Astrocyte (in vitro differentiated cells and primary cell): ENCODE measurements at regions not wholly inside any gene's neighbourhood (a gene's known extent, or its start where the extent isn't known, plus 50 kb on each side); places are given as distances from the start of the nearest gene placed in this dataset.
A peak's percentile ranks its signal among the peaks of the same experiment; 100 is the strongest.

Experiments
- DNase-seq: peaks from one replicate; pipeline ENCODE4 v3.0.0-alpha.2; 2010; ENCODE audit warnings: low read depth
- FAIRE-seq: peaks from 2 replicates; lab custom pipeline; 2011; peaks lifted over from hg19 to GRCh38; lab: Jason Lieb, UNC
- H2AFZ ChIP-seq: 2 replicates; pipeline ENCODE4 v1.6.0; 2012; ENCODE audit warnings: low read depth, low read length, inconsistent platforms
- H3K27ac ChIP-seq: 2 replicates; pipeline ENCODE4 v1.5.1; 2011; ENCODE audit warnings: low read depth, low read length, inconsistent platforms
- H3K27me3 ChIP-seq: 2 replicates; pipeline ENCODE4 v1.6.0; 2011; ENCODE audit warnings: low read length, inconsistent platforms; ENCODE audit not compliant: insufficient read depth
- H3K36me3 ChIP-seq: 2 replicates; pipeline ENCODE4 v1.5.1; 2011; ENCODE audit warnings: low read length, inconsistent platforms; ENCODE audit not compliant: insufficient read depth
- H3K4me1 ChIP-seq: 2 replicates; pipeline ENCODE4 v1.5.1; 2011; ENCODE audit warnings: low read length, inconsistent platforms; ENCODE audit not compliant: insufficient read depth
- H3K4me2 ChIP-seq: 2 replicates; pipeline ENCODE4 v1.6.0; 2012; ENCODE audit warnings: low read length, inconsistent platforms
- H3K4me3 ChIP-seq: 2 replicates; pipeline ENCODE4 v1.5.1; 2011; ENCODE audit warnings: low read depth, mild to moderate bottlenecking, low read length, inconsistent platforms; ENCODE audit not compliant: insufficient read depth
- H3K79me2 ChIP-seq: 2 replicates; pipeline ENCODE4 v1.6.0; 2012; ENCODE audit warnings: mild to moderate bottlenecking, low read length, inconsistent platforms; ENCODE audit not compliant: insufficient read depth
- H3K9ac ChIP-seq: 2 replicates; pipeline ENCODE4 v1.6.0; 2012; ENCODE audit warnings: mild to moderate bottlenecking, low read length, inconsistent platforms
- H3K9me3 ChIP-seq: 2 replicates; pipeline ENCODE4 v1.5.1; 2012; ENCODE audit warnings: low read depth, mild to moderate bottlenecking, low read length, inconsistent platforms; ENCODE audit not compliant: insufficient read depth
- H4K20me1 ChIP-seq: 2 replicates; pipeline ENCODE4 v1.6.0; 2012; ENCODE audit warnings: low read length, inconsistent platforms; ENCODE audit not compliant: insufficient read depth
- H3K27ac Mint-ChIP-seq: one replicate; pipeline ENCODE4 v1.8.0; 2021; ENCODE audit warnings: mild to moderate bottlenecking, mixed read lengths; ENCODE audit not compliant: unreplicated experiment
- H3K27me3 Mint-ChIP-seq: one replicate; pipeline ENCODE4 v1.8.0; 2021; ENCODE audit warnings: low read depth, mixed read lengths; ENCODE audit not compliant: unreplicated experiment
- H3K36me3 Mint-ChIP-seq: one replicate; pipeline ENCODE4 v1.8.0; 2021; ENCODE audit warnings: low read depth, mixed read lengths; ENCODE audit not compliant: unreplicated experiment
- H3K4me1 Mint-ChIP-seq: one replicate; pipeline ENCODE4 v1.8.0; 2021; ENCODE audit warnings: low read depth, mixed read lengths; ENCODE audit not compliant: unreplicated experiment
- H3K4me3 Mint-ChIP-seq: one replicate; pipeline ENCODE4 v1.8.0; 2021; ENCODE audit warnings: mild to moderate bottlenecking, moderate library complexity, mixed read lengths; ENCODE audit not compliant: unreplicated experiment
- H3K9me3 Mint-ChIP-seq: one replicate; pipeline ENCODE4 v1.8.0; 2021; ENCODE audit warnings: mild to moderate bottlenecking, mixed read lengths; ENCODE audit not compliant: unreplicated experiment
- CTCF ChIP-seq: IDR thresholded peaks from 2 replicates; pipeline ENCODE4 v1.5.1; 2011; ENCODE audit warnings: low read depth, mild to moderate bottlenecking, inconsistent platforms, low read length, moderate library complexity; ENCODE audit not compliant: insufficient read depth
- EZH2 ChIP-seq: IDR thresholded peaks from 2 replicates; pipeline ENCODE4 v1.6.1; 2012; ENCODE audit warnings: mild to moderate bottlenecking, low read length, inconsistent platforms; ENCODE audit not compliant: insufficient read depth

- FAIRE-seq = no peak
- H3K27ac Mint-ChIP-seq = no peak overlapping the region
- TF ChIP-seq EZH2 (no peak), CTCF (no peak)
Measured at GRCh38 chr11:79939111-79939510, 498.3 kb upstream of the TENM4 start.

GRCh38 chr11:79937676-79938334 is 497.0 kb upstream of the TENM4 start:
- H3K4me3 Mint-ChIP-seq = no peak overlapping the region
- Histone ChIP-seq H3K9ac (no peak overlapping the region), H3K27ac (no peak overlapping the region), H3K4me2 (no peak overlapping the region), H2AFZ (no peak overlapping the region), H3K36me3 (no peaks in the 10 kb centered on the region), H3K4me1 (no peaks in the 10 kb centered on the region), H3K79me2 (no peaks in the 10 kb centered on the region), H3K4me3 (no peak overlapping the region), H4K20me1 (no peaks in the 10 kb centered on the region), H3K27me3 (no peaks in the 10 kb centered on the region), H3K9me3 (no peaks in the 10 kb centered on the region)
- H3K36me3 Mint-ChIP-seq = no peaks in the 10 kb centered on the region
- H3K9me3 Mint-ChIP-seq = no peaks in the 10 kb centered on the region
- DNase-seq = peak; percentile 2
- FAIRE-seq = no peak
- H3K27me3 Mint-ChIP-seq = peaks cover 4% of the 10 kb centered on the region
- peaks cover 7% of the 10 kb centered on the region for H3K4me1 Mint-ChIP-seq
- H3K27ac Mint-ChIP-seq = no peak overlapping the region
- TF ChIP-seq CTCF (no peak), EZH2 (no peak)

More at GRCh38 chr11:79939111-79939510, 498.3 kb upstream of the TENM4 start:
- H3K79me2 ChIP-seq = no peaks in the 10 kb centered on the region
- H3K9me3 Mint-ChIP-seq = no peaks in the 10 kb centered on the region
- H3K4me1 Mint-ChIP-seq = peaks cover 7% of the 10 kb centered on the region
- no peaks in the 10 kb centered on the region for H4K20me1 ChIP-seq
- no peak overlapping the region for H2AFZ ChIP-seq
- H3K4me1 ChIP-seq = no peaks in the 10 kb centered on the region
- peaks cover 4% of the 10 kb centered on the region for H3K27me3 Mint-ChIP-seq
- H3K4me2 ChIP-seq = no peak overlapping the region
- H3K4me3 Mint-ChIP-seq = no peak overlapping the region
- no peaks in the 10 kb centered on the region for H3K27me3 ChIP-seq
- H3K9me3 ChIP-seq = no peaks in the 10 kb centered on the region
- no peak overlapping the region for H3K4me3 ChIP-seq
- H3K36me3 ChIP-seq = no peaks in the 10 kb centered on the region
- H3K9ac ChIP-seq = no peak overlapping the region
- no peak overlapping the region for H3K27ac ChIP-seq
- no peaks in the 10 kb centered on the region for H3K36me3 Mint-ChIP-seq
- no peak for DNase-seq

GRCh38 chr11:79932612-79933011 is 491.8 kb upstream of the TENM4 start:
- H3K4me3 Mint-ChIP-seq = no peak overlapping the region
- no peak for TF ChIP-seq EZH2
- no peak for TF ChIP-seq CTCF
- Histone ChIP-seq H3K9me3 (no peaks in the 10 kb centered on the region), H3K27me3 (no peaks in the 10 kb centered on the region), H3K4me1 (no peaks in the 10 kb centered on the region), H4K20me1 (no peaks in the 10 kb centered on the region), H3K9ac (no peak overlapping the region), H3K4me3 (no peak overlapping the region), H3K27ac (no peak overlapping the region), H3K79me2 (no peaks in the 10 kb centered on the region), H2AFZ (no peak overlapping the region), H3K4me2 (no peak overlapping the region), H3K36me3 (no peaks in the 10 kb centered on the region)
- DNase-seq = no peak
- H3K27ac Mint-ChIP-seq = no peak overlapping the region
- no peaks in the 10 kb centered on the region for H3K9me3 Mint-ChIP-seq
- peaks cover 4% of the 10 kb centered on the region for H3K27me3 Mint-ChIP-seq
- H3K36me3 Mint-ChIP-seq = no peaks in the 10 kb centered on the region
- FAIRE-seq = no peak
- no peaks in the 10 kb centered on the region for H3K4me1 Mint-ChIP-seq
